ENCODE measurements at regions not wholly inside any gene's neighbourhood (a gene's known extent, or its start where the extent isn't known, plus 50 kb on each side); places are given as distances from the start of the nearest gene placed in this dataset.

DNA sequence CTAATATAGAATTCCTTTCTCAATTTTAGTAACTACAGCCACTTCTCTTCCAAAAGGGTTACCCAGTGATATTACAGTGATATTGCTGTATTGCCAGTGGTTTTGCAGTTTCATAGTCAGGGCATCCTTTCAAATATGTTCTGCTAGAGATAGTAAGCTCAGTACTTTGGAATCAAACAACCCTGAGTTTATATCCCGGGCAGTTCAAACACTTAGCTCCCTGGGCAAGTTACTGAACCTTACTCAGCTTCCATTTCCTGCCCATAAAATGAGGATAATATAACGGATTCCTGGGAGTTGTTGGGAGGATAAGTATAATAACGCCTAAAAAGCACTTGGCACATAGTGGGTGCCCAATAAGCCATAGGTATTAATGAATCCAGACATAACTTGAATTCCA lies 212.6 kb upstream of the PARD3B start:
- no peak for DNase-seq

DNA sequence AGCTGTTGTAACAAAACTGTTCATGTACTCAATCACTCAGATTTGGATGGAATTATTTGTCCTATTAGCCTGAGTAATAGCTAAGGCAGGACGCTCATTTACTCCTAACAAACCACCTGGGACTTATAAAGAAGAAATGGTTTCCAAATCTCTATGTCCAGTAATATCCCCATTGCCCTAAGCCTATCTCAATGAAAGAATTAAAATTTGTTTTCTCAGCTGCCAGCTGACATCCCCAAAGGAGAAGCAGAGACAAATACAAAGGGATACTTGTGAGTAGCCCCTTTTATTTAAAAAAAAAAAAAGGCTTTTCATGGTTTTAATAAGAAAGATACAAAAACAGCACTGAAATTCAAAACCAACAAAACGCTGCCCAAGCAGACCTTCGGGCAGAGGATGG lies 211.4 kb upstream of the PARD3B start:
- DNase-seq: no peak

DNA sequence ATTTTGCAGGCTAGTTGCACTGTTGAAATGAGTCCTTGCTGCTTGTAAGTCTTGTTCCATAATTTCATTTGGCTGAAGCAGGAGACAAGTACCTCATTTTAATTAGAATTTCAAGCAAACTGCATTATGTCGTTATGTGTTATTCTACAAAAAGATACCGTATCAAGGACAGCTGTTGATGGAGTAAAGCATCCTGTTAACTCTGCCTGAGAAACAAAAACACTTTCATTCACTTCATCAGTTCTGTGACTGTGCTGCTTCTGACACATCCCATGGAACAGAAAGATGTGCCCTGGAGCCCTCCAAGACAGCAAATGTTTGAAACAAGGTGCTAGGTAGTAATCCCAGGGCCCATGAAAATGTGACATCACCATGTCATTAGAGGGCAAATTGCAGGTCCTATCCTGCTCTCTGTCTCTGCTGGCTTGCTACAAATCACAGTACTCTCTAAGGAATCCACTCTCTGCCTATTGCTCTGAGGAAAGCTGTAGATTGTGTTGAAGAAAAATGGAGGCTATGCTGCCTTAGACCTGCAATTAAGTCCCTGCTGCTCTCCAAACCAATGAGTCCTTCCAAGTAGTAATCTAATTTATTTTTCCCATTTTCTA lies 209.7 kb upstream of the PARD3B start:
- no peak for DNase-seq

DNA sequence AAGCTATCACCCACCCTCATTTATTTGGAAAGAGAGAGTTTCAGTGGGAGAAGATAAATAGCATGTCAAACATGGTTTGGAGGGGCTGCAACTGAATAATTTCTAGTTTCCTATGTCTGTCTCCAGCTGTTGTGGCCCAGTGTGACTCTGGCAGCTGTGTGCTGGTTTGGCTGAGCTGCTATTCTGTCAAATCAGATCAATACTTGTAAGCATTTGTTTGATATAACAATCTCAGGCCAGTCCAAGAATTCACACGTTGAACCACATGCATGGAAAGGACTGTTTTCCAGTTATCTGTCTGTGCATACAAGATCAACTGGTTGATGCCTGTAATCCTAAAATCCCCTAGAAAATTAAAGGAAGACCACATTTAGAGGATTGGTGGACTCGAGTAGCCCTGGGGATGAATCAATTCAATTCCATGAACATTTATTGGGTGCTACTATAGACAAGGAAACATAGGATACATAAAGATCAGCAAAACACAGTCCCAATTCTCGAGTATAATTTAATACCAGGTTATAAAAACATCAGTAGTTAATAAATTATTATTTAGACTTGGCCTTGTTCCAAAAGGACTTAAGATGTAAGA lies 209.0 kb upstream of the PARD3B start:
- no peak for DNase-seq

DNA sequence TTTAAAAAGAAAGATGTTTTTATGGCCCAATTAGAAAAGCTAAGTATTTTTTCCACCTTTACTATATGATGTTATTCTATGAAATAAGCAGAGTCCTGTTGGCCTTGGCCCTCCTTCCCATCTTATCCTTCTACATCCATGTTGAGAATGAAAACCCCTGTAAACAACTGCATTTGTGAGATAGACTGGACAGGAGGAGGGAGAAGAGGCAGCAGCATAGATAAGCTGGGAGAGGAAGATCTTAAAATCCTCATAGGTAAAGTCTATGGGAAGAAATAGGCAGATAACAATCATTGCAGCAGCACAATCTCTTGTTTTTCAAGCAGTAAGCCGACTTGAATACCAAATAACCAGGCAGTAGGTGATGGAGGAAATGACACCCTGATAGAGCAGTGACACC lies 207.6 kb upstream of the PARD3B start:
- DNase-seq: no peak

DNA sequence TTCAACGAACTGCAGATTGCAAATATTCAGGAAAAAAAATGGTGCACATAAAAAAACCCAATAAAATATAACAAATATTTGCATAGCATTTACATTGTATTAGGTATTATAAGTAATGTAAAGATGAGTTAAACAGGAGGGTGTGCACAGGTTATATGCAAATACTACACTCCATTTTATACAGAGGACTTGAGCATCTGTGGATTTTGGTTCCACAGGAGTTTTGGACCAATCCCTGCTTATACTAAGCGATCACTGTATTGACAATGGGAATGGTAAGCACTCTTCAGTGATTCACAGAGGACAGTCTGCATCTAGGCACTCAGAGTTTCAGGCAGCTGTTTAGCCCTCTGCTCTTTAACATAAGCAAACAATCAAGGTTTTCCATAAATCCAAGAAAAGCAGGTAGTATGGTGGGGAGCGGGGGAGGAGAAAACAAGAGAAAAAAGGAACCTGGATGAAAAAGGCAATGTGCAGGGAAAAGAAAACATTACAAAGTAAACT lies 206.0 kb upstream of the PARD3B start:
- no peak for DNase-seq

DNA sequence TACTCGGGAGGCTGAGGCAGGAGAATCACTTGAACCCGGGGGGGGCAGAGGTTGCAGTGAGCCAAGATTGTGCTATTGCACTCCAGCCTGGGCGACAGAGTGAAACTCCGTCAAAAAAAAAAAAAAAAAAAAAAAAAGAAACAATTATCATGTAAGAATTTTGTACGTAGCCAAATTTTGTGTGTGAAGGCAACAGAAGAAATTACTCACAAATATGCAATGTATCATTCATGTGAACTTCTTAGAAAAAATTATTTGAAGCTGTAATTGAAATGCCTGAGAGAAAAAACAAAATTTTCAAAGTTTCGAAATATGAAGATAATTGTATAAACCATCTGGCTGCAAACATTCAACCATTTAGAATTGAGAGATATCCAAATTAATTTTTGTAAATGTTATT lies 204.8 kb upstream of the PARD3B start:
- no peak for DNase-seq

DNA sequence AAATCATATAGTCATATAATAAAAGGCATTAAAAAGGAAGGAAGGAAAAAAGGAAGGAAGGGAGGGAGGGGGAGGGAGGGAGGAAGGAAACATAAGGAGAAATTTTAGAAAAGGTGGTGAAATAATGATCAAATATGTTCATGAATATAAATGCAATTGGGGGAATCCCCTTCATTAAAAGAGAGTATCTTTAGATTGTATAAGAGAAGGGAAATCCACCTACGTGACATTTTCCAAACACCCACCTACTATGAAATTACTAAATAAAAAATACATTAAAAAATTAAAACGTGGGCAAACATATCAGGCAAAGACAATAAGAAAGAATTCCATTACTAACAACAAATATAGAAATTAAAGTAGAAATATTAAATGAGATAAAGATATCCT lies 203.4 kb upstream of the PARD3B start:
- DNase-seq: no peak

DNA sequence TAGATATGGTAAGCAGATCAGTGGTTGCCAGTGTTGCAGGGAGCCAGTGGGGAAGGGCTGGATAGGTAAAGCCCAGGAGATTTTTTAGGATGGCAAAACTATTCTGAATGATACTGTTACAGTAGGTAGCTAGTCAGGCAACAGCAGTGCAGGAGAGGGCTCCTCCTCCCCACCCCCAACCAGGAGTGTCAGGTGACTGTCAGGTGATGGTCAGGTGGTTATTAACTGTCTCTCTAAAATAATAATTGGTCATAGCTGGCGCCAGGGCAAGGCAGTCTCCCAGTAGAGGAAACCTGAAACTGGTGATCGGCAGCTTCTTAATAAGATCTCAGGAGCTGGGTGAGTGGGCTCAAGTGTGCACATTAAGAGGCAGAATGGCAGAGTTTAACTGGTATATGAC lies 201.6 kb upstream of the PARD3B start:
- no peak for DNase-seq

DNA sequence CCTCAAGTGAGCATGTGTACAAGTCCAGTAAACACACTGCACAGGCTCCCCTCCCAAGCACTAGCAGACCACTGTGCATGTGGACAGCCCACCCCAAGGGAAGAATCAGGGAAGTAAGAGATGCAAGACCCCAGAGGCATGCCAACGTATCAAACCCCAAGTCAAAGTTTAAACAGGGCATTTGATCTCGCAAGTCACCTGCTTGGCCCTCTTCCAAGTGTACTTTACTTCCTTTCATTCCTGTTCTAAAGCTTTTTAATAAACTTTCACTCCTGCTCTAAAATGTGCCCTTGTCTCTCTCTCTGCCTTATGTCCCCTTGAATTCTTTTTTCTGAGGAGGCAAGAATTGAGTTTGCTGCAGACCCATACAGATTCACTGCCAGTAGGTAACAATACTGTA lies 201.2 kb upstream of the PARD3B start:
- DNase-seq: no peak

DNA sequence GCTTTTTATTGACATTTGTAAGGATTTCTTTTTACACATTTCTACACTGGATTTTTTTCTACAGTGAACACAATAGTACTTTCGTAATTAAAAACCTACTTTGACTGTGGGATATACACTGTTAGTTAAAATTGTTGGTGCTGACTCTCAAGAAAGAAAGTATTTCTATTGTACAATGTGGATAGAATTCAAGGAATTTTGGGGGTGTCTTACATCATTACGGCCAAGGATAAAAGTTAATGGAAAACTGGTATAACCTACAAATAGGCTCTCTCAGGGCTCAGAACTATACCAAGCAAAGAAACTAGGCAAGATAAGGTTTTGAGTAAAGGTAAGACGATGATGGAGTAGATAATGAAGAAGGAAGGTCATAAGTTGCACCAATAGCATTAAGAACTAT lies 198.4 kb upstream of the PARD3B start:
- no peak for DNase-seq

DNA sequence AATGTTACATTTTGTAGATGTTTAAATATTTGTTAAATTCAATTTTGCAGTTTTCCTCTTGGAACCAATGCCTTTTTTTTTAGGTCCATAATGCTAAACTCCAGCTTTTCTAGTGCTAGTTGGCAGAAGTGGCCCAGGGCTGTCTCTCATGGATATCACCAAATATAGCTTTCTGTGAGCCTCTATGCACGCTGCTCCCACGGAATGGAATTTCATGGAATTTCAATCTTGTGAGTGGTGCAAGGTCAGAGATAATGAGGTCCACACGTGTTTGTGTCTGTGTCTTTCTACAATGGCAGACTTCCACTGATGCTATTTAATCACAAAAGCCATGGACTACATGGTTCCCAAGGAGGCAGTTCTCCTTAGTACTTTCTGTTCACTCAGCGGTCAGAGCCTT lies 191.5 kb upstream of the PARD3B start:
- DNase-seq: no peak

DNA sequence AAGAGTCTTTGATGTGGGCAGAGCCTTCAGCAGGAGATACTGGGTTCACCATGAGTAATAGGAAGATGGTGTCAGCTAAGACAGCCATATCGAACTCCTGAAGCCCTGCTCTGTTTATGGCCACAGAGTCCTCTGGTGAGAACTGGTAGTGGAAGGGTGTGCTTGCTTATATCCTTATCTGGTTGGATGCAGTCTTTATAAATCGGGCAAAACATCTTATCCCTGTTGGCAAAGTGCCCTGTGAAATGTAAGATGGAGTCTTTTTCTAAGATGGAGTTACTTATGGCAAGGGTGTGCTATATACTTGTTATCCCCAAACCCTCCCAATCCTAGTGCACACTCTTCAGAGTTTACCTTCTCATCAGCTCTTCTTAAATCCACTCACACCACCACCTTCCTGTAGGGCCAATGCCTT lies 190.8 kb upstream of the PARD3B start:
- no peak for DNase-seq

DNA sequence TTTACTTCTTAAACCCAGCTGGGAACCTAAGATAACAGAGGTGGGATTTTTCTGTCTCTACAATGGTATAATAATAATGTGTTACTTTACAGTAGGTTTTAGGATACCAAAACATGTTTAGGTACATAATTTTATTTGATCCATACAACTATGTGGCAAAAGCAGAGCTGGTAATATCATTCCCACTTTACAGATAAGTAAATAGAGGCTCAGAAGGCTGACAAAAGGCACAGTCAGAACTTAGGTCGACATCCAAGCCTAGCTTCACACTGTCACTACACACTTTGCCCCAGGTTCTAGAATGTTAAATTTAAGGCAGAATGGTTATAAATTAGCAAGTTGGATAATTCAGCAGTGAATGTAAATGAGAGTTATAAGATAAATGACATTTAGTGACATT lies 189.6 kb upstream of the PARD3B start:
- DNase-seq: no peak

DNA sequence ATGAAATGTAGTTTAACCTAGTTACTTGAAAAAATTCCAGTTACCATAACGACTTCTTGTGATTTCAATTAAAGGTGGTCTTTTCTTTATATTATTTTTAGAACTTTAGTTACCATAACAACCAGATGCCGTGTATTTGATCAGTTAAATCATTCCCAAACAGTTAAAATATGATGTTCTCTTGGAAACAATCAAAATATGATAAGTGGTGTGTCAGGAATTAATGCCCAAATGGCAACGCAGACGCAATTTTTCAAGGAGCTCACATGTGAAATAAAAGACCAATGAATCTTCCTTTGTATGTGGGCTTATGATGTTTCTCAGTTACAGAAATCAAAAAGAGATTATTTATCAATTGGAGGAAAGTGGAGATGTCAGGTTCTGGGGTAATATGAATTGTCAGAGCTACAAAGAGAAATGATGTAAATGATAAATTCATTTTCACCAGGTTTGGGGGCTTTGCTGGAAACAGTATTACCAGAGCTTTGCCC lies 189.1 kb upstream of the PARD3B start:
- DNase-seq: no peak

DNA sequence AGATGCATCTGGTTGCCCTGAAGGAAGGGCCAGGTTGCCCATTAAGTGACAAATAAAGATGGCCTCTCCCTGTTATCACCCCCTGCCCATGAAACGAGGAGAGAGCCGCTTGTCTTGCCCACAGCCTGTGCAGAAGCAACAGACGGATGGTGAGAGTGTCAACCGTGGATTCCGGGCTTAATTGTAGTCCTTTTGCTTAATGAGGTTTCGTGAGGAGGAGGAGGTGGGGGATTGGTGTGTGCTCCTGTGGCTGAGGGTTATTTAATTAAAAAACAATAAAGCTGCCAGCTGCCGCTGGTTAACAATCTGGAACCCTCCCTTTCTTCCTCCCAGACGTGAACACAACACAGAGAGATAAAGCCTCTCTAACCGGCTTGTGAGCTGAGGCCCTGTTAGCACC lies 188.0 kb upstream of the PARD3B start:
- DNase-seq: no peak

DNA sequence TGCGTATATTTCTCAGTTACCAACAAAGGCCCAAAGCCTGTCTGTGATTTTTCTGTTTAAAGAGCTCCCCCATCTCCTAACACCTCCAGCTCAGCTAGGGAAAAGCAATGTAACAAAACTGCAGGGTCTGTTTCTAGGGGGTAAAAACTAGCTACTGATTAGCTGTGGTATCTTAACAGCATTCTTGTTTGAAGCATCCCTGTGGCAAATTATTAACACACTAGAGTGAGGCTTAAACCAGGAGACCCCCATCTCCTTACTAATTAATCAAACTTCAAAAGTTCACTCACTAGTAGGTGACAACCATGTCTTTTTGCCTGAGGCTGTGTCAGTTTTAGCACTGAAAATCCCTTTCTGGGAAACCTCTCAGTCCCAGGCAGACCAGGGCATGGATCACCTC lies 186.2 kb upstream of the PARD3B start:
- no peak for DNase-seq

DNA sequence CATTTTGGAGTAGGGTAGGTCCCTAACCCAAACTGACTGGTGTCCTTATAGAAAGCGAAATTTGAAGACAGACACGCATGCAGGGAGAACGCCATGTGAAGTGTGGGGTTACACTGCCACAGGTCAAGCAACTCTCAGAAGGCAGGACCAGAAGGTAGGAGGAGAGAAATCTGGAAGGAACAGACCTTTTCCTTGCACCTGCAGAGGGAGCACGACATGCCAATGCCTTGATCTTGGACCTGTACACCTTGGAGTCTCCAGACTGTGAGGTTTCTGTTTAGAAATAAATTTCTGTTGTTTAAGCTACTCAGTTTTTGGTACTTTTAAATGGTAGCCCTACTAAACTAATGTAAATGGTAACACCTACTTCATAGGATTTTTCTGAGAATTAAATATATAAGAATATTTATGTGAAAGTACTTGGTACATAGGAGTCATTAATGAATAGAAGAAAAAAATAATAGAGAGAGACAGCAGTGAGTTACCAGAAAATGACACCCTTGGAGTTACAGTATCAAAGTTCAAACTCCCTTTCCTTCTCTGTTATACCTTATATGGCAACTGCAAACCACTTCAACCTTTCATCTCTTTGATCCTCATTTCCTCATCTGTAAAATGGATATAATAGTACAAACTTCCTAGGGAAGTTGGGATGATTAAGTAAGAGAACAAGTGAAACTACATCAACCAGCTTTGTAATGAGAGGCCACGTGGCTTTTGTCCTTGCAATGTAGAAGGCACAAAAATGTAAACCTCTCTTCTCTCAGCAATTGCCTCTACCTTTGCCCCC lies 184.9 kb upstream of the PARD3B start:
- DNase-seq: no peak

DNA sequence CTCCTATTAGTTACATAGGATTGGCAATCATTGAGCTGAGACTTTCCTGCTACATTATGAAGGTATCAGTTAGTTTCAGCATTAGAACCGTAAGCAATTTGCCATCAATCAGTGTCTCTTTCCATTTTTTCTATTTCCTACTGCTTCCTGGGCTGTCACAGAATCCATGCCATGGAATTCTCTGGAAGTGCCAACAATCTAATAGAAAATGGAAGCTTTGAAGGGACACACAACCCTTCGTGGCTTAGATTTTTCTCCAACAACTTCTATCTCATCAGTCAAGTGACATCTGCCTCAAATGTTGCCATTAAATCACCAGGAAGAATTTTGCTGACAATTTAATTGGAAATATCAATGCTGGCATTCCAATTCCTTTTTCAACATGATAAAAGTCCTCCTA lies 183.5 kb upstream of the PARD3B start:
- no peak for DNase-seq

DNA sequence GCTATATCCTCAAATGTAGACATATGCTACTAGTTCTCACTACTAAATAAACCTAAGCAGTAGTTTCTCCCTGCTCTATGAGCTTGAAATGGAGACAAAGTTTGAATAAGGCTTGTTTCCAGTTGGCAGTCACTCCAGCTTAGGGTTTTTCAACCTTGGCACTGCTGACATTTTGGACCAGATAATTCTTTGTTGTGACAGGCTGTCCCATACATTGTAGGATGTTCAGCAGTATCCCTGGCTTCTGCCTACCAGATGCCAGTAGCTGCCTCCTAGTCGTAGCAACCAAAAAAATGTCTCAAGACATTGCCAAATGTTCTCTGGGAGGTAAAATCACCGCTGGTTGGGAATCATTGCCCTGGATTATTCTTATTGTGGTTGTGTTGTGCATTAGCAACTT lies 182.7 kb upstream of the PARD3B start:
- no peak for DNase-seq

DNA sequence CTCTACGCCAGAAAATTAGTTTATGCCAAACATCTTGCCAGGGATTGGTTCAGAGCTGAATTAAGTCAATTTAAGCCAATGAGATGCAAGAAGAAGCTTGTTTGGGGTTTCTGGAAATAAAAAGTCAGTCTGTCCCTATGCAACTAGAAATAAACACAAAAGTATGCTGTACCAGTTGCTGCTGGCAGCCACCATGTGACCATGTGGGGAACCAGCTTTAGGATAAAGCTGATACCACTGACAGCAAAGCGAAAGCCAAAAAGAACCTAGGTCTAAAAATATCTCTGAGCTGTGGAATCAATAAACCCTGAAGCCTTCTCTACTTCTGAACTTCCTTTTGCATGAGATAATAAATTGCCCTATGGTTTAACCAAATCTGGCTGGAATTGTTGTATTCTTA lies 181.8 kb upstream of the PARD3B start:
- DNase-seq: no peak

DNA sequence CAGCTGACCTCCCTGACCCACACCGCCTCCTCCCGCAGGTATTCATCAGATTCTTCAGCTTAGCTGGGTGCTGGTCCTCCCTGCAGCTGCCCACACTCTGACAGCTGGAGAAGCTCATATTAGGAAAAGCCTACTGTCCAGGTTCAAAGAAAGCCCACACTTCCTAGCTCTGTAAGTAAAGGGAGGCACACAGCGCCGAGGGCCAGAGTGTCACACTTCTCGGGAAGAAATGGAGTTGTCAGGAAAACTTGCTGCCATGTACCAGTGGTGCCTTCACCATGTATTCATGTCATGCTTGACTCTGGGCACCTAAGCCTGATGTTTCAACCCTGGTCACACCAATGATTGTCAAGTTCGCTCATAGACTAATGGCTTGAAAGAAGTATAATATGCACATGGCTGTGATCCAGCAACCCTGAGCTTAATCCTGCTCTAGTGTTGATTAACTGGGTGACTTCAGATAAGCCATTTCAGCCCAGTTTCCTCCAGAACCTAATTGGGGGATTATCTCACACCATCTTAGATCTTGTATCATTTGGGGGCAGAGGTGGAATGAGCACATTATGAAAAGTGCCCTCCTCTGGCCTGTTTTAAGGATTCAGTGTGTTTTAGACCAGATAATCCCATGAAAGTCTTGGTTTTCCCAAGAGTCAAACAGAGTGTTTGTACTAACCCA lies 180.3 kb upstream of the PARD3B start:
- no peak for DNase-seq

DNA sequence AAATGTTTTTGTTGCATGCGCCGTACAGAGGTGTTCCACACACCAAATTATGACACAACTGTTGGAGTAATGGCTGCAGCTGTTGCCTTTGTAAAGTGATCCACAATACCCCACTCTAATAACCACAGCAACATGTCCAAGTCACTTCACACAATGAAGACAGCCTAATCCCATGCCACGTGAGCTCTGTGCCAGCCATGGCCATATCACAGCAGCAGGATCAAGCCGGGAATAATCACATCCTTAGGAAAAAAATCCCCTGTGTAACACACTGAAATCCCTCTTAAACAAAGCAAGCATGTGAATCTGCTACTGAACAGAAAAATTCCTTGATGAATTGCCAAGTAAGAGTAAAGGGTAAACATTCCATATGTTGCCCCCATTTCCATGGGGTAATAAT lies 179.5 kb upstream of the PARD3B start:
- no peak for DNase-seq

DNA sequence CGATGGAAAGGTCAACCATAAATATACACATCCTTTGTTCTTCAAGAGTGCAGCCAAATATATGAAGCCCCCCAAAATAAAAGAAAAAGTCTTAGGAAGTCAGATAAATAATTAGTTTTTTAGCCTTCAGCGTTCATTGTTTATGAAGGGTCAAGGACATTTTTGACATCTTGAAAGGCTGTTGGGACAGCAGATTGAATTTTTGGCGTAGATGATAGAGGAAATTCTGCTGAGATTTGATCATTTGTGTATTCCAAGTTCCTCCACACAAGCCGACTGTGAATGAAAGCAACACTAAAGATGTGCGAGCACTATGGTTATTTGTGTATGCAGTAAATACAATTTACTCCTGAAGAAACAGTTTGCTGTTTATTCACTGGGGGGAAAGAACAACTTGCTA lies 177.8 kb upstream of the PARD3B start:
- DNase-seq: no peak
